ENCODE measurements at regions not wholly inside any gene's neighbourhood (a gene's known extent, or its start where the extent isn't known, plus 50 kb on each side); places are given as distances from the start of the nearest gene placed in this dataset.
"Not testable (repeated sequence)": the region's sequence is repeated elsewhere in the genome, so short reads cannot be mapped to it uniquely, and the experiment has no call there.

DNA sequence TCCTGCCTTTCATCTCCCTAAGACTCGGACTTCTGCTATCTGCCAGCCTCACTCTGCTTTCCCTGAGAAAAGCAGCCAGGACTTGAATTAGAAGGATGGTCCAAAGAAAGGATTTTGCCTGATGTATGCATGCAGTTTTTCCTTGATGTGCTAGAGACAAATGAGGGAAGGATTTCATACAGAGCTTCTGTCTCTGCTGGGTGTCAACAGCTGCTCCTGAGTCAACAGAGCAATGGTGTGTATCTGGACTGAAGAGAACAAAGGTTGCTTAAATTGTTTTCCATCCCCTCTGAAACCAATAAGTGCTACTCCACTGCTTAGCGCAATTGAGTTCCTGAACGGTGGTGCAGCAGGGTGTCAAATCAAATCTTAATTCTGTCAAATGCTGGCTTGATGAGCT lies 680.6 kb upstream of the C16orf82 start:
- no peak for DNase-seq (ENCODE audit: low read depth in 2 of 2)

DNA sequence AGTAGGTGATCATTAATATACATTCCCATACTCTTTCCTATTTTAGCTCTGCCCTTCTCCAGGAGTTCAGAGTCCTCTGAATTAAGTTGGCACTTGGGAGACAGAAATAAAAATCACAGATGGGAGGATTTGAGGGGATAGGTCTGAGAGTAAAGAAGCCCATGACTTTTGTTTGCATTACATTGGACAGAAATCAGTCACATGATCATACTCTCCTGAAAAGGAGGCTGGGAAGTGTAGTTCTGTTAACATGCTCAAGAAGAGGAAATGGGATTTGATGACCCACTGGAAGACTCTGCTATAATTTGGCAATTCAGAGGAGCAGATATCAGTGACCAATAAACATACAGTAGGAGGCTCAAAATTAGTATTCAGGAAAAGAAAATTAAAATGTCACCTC lies 674.9 kb upstream of the C16orf82 start:
- no peak for DNase-seq (ENCODE audit: low read depth in 2 of 2)

DNA sequence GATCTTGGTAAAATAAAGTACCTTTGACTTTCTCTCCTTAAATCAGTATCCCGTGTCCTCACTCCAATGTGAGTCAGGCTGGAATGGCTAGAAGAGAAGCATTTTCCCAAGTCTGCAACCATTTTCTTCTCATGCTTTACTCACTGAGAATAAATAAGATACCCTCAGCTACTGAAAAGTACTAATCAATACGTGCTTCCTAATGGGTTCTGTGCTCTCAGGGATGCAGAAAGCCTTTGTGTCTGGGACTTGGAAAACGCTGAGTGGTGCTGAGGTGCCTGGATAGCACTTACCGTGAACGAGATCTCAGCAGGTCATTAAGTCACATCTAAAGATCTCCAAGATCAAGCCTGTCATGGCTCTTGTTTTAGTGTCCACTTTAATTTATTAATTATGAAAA lies 672.3 kb upstream of the C16orf82 start:
- no peak for DNase-seq (ENCODE audit: low read depth in 2 of 2)

DNA sequence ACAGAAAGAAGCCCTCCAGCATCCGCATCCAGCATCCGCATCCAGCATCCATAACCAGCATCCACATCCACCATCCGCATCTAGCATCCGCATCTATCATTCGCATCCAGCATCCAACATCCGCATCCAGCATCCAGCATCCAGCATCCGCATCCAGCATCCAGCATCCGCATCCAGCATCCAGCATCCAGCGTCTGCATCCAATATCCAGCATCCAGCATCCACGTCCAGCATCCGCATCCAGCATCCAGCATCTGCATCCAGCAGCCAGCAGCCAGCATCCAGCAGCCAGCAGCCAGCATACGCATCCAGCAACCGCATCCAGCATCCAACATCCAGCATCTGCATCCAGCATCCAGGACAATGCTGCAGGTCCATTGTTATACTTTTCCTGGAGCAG lies 671.0 kb upstream of the C16orf82 start:
- DNase-seq (ENCODE audit: low read depth in 2 of 2) = no peak

DNA sequence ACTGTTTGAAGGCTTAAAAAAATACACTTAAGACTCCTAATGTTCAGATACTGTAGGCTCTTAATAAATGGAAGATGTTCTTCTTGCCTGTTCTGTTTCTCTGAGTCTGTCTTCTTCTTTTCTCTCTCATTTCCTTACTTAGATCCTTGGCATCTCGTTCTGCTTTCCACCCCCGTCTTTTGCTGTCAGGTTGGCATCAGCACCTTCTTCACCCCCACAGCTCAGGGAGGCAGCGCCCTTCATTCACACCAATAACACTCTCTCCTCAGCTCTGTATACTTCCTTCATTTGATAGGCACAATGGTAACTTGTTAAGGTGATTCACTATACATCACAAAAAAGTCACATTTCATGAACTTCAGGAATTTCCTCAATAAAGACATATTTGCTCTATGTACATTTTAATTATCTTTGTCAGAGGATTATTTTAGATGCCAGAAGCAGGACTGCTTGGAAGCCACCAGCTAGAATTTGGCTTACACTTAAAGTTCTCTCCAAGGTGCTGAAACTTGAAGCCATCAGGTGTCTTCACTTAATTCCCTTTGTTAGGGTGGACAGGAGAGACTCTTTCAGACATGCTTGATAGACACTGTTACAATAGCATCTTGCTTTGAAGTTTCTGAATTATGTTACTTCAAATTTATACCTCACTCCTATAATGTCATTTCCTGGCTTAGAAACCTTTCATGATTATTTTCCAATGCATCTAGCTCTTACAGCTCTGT lies 670.1 kb upstream of the C16orf82 start:
- no peak for DNase-seq (ENCODE audit: low read depth in 2 of 2)

DNA sequence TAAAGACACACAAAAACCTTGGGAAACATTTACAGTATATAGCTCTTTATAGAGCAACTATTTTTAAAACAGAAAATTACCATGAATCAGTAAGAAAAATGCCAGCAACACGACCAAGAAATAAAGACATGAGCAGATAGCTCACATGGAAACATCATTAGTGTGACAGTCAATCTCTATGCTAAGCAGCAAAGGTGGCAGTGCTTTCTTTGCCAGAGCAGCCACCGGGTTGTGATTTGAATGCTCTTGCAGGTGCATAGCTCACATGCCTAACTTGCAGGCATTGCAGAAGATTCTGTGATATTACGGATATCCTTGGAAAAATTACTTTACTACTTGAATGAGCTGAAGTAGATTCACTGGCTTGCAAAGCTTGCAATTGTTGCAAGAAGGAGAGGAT lies 652.9 kb upstream of the C16orf82 start:
- DNase-seq (ENCODE audit: low read depth in 2 of 2) = no peak

DNA sequence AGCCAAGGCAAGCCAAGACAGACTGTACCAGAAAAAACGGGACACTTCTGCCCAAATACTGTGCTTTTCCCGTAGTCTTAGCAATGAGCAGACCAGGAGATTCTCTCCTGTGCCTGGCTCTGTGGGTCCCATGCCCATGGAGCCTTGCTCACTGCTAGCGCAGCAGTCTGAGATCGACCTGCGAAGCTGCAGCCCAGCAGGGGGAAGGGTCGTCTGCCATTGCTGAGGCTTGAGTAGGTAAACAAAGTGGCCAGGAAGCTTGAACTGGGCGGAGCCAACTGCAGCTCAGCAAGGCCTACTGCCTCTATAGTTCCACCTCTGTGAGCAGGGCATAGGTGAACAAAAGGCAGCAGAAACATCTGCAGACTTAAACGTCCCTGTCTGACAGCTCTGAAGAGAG lies 647.3 kb upstream of the C16orf82 start:
- DNase-seq (ENCODE audit: low read depth in 2 of 2) = not testable (repeated sequence)

DNA sequence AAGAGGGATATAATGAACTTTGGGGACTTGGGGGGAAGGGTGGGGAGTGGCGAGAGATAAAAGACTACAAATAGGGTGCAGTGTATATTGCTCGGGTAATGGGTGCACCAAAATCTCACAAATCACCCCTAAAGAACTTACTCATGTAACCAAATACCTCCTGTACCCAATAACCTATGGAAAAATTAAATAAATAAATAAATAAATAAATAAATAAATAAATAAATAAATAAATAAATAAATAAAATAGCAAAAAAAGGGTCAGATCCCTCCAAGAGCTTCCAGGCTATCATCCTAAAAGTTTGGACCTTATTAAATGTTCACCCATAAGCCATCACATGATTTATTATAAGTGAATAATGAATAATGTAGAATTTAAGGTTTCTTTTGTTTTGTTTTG lies 636.1 kb upstream of the C16orf82 start:
- DNase-seq (ENCODE audit: low read depth in 2 of 2) = no peak

DNA sequence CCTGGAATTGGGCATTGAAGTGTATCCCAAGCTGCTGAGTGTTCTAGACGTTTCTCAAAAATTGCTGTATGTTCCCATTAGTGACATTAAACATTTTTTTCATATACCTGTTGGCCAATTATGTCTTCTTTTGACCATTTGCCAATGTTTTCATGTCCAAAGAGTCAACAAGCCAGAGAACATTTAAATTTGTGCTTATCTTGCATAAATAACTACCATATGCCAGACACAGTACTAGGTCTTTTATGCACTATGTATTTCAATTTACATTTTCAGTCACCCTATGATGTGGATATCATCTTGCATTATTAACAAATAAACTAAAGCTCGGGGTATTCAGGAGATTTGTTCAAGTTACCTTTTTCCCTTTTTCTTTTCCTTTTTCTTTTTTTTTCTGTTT lies 632.9 kb upstream of the C16orf82 start:
- no peak for DNase-seq (ENCODE audit: low read depth in 2 of 2)

DNA sequence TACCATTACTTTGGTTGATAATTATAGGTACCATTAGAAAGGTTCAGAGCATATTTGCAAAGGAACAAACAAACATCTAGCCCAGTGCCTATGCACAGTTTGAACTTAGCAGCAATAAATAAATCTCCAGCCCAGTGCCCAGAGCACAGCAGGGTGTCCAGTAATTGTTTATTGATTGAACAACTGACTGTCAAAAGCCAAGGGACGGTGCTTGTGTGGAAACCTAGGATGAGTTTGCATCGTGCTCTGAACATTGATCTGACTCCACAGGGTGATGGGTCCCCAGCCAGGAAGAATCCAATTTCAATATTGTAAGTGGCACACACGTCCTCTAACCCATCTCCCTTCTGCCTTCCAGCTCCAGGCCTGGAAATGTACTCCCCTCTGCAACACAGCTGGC lies 625.5 kb upstream of the C16orf82 start:
- DNase-seq (ENCODE audit: low read depth in 2 of 2) = no peak

DNA sequence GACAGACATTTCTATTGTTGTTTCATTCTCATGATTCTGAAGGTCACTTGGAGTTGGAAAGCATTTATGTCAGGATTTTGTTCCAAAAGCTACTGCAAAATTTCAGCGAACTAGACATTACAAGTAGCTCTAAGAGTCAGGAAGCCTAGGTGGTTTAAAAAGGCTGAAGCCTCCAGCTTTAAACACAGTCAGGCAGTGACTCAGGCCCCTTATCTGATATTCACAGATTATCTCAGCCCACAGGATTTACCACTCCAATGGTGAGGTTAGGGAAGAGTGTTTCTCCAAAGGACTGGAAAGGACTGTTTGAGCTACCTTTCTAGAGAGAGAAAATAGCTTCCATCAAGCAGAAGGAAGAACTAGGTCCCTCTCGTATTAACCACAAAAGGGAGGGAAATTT lies 624.4 kb upstream of the C16orf82 start:
- DNase-seq (ENCODE audit: low read depth in 2 of 2) = no peak

DNA sequence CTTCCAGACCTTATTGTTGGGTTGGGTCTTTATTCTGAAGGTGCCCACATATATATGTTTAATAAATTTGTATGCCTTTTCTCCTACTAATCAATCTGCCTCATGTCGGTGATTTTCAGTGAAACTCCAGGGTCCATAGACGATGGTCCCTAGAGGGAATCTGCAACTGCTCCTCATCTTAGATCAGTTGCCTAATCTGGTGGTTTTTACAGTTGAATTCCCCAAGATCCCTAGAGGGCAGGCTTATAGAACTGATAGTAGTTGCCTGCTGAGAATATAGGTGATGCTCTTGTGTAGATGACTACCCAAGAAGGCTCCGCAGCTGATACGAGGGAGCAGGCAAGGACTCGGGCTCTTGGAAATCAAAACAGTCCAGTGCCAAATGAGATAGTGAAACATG lies 619.2 kb upstream of the C16orf82 start:
- DNase-seq (ENCODE audit: low read depth in 2 of 2) = no peak

DNA sequence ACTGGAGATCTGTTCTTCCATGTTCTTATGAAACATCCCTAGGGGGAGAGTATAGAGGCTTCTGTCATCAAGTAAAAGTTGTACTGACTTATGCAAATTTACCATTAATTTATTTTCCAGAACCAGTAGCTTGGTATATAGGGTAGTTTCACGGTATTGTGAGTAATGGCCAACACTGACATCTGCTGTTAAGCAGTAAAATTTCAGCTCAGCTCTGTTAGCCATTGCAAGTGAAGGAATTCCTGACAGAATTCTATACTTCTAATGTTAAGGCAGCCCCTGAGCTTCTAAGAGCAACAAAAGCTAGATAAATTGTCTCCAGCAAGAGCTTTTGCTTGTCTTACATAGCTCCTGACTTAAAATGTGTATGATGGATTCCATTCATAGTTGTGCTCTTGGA lies 613.5 kb upstream of the C16orf82 start:
- DNase-seq (ENCODE audit: low read depth in 2 of 2) = no peak

DNA sequence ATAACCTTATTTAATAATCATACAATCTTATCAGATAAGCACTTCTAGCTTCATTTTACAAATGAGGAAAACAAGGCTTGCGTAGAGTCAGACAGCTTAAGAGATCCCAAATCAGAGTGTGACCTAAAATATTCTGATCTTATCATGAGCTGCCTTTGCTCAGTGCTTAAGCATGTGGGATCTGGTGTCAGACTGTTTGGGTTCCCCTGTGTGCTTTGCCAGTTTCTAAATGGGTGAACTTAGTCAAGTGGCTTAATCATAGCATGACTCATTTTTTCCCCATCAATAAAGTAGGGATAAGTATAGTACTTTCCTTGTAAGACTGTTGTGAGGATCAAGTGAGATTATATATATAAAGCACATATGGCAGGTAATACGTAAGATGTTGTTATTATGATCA lies 612.6 kb upstream of the C16orf82 start:
- DNase-seq (ENCODE audit: low read depth in 2 of 2) = no peak

DNA sequence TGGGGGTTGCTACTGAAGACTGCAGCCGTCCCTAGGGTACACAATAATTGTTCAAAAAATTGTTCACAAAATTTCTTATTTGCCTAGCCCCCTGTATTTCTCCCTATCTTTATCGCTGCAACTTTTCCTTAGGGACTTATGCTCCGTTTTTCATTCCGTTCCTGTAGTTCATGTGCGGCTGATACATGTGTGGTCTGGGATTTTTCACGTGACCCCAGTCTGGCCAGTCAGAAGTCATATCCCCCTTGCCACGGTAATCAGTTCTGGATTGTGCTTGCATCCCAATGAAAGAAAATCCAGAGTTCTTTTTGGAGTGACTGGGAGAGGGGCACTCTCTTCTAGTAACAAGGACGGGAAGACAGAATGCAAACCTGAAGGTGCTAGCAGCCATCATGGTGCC lies 610.7 kb upstream of the C16orf82 start:
- DNase-seq (ENCODE audit: low read depth in 2 of 2) = no peak

DNA sequence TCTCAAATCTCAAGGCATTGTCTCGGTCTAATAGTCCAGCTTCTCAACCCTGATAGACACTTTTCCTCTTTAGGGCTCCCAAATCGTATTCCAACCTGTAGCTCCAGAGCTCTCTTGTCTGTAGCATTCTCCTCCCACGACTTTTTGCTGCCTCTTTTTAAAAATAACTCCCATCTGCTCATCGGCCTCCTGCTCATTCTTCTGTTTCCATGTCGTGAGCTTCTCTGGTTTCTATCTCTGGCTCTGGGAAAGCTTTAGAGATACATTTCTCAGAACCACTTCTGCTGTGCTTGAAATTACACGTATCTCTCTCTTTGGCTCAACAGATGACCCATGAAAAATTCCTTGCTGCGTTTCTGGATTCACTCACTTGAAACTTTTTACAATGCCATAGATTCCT lies 609.6 kb upstream of the C16orf82 start:
- no peak for DNase-seq (ENCODE audit: low read depth in 2 of 2)

DNA sequence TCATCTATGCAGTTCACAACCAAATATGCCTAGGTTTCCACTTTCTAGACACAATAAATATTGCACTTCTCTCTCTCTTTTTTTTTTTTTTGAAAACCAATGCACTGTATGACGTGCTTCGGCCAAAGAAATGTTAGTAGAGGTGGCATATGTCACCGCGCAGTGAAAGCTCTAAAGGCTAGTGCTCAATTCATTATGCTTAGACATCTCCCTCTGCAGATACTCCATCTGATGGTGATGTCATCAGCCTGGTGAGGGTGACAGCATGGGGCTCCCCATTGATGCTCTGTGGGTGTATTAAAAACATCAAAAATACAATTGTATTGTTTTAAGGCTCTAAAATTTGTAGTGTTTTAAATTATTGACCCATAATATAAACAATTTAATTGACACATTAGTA lies 608.8 kb upstream of the C16orf82 start:
- no peak for DNase-seq (ENCODE audit: low read depth in 2 of 2)

DNA sequence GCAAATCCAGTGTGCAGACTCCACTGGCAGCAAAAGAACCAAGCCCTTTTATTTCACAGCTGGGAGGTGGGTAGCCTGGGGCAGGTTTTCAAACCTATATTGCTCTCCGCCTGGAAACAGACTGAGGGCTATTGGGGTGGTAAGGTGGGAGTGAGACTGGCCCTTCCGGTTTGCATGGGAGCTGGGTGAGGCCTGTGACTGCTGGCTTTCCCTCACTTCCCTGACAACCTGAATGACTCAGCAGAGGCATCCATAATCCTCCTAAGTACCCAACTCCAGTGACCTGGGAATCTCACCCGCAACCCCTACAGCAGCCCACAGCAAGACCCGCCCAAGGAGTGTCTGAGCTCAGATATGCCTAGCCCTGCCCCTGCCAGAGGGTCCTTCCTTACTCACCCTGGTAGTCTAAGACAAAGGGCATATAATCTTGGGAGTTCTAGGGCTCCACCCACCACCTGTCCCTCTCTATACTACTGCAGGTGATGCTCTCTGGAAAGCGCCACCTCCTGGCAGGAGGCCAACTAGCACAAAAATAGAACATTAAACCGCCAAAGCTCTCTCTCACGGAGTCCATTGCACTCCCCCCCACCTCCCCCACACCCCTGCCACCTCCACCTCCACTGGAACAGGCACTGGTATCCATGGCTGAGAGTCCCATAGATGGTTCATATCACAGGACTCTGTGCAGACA lies 602.0 kb upstream of the C16orf82 start:
- DNase-seq (ENCODE audit: low read depth in 2 of 2) = no peak

DNA sequence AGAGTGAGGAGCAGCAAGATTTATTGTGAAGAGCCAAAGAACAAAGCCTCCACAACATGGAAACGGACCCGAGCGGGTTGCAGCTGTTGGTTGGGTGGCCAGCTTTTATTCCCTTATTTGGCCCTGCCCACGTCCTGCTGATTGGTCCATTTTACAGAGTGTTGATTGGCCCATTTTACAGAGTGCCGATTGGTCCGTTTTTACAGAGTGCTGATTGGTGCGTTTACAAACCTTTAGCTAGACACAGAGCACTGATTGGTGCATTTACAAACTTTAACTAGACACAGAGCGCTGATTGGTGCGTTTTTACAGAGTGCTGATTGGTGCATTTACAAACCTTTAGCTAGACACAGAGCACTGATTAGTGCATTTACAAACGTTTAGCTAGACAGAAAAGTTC lies 592.3 kb upstream of the C16orf82 start:
- DNase-seq (ENCODE audit: low read depth in 2 of 2) = not testable (repeated sequence)

DNA sequence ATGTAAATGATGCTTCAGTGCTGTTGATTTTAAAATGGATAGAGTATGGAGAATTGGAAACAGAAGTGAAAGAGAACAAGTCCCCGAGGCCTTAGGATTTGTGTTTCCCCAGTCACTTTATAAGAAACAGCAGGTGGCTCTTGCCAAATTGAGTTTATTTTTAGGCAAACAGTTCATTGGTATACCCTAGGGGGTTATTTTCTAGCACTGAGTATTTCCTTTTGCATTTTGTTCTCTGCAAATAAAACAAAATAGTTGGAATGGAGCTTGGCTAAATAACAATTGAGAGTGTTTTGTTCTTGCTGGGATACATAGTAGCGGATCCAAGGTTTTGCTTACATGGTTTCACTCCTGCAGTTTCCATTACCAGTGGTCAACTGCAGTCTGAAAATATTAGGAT lies 591.1 kb upstream of the C16orf82 start:
- no peak for DNase-seq (ENCODE audit: low read depth in 2 of 2)

DNA sequence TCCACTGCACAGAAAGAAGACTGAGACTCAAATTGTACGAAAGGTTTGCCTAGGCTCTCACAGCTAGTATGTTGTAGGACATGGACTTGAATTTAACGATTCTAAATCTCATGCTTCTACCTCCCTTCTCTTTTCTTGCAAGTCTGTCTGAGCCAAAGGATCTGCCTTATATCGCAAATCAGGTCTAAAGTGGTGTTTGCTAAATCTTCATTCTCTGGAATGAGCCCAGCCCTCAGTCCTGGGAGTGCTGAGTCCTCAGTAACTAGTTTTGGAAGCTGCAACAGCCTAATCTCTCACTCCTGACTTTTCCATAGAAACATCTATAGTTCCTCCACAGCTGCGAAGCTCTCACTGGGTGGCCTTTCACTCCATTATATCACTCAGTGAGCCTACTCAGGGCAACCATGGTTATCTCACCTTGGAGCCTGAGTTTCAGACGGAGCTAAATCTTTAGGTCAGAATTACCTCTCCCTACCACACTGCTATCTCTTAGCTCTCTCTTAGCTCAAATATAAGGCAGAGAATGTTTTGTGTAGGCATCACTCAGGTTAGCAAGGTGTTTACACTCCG lies 575.5 kb upstream of the C16orf82 start:
- DNase-seq (ENCODE audit: low read depth in 2 of 2) = no peak

DNA sequence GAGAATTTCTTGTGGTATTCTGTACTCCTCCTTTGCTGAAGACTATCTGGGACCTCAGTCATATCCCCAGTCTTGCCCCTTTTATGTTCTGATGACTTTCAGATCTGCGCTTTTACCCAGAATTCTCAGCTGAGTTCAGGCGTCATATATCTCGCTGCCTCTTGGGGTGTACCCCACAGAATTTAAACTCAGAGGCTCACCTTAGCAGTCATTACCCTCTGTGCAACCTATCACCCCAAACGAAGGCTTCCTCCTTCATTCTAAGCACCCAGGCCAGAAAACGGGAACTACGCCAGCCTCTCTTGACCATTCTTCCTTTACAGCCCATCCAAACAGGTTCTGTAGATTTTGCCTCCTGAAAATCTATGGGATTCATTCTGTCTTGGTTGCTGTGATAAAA lies 574.8 kb upstream of the C16orf82 start:
- no peak for DNase-seq (ENCODE audit: low read depth in 2 of 2)

DNA sequence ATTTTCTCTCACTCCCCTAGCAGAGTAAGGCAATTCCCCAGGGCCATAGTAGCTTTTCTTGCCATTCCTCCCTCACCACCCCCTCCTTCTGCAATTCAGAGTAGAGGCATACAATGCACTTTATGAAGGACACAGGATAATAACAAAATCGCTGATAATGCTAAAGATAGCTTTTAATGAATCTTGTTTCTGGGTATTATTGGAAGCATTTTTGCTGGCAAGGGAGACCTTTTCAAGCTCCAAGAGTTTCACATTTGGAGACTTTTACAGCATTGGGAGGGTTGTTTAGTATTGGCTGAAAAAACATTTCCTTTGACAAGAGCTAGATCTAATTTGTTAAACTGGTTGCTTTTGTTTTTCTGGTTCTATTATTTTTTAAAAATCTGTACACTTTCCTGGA lies 573.0 kb upstream of the C16orf82 start:
- DNase-seq (ENCODE audit: low read depth in 2 of 2) = no peak

Data from stimulated activated CD4-positive, alpha-beta T cell treated with anti-CD3 and anti-CD28 coated beads, Interleukin-1b, Interleukin-23, amount 100 ng/mL, for 4 hours (primary cell).